Prostate gland (tissue), 2 donors: ENCODE measurements at regions not wholly inside any gene's neighbourhood (a gene's known extent, or its start where the extent isn't known, plus 50 kb on each side); places are given as distances from the start of the nearest gene placed in this dataset.

Source experiments
- DNase-seq: peaks from one replicate; pipeline ENCODE4 v3.0.0-alpha.2; 2019; ENCODE audit warnings: low spot score
- H3K27ac ChIP-seq, 2 donors: fragments of 200-600 bp; sonication (generic); 2 replicates each; pipeline ENCODE4 v1.5.1; 2017 to 2019
- H3K27me3 ChIP-seq: fragments of 200-600 bp; sonication (generic); replicated peaks from 2 replicates; pipeline ENCODE4 v1.5.1; 2019; ENCODE audit not compliant: insufficient read depth
- H3K36me3 ChIP-seq, 2 donors: fragments of 200-600 bp; sonication (generic); 1 replicate in 1 of 2; 2 replicates in 1 of 2; pipeline versions ENCODE4 v1.5.1 to v1.8.1; 2017 to 2019
- H3K4me1 ChIP-seq: fragments of 200-600 bp; sonication (generic); replicated peaks from 2 replicates; pipeline ENCODE4 v1.5.1; 2019
- H3K4me3 ChIP-seq, 2 donors: fragments of 200-600 bp; sonication (generic); 2 replicates each; pipeline ENCODE4 v1.5.1; 2017 to 2019
- H3K9me3 ChIP-seq: fragments of 200-600 bp; sonication (generic); 2 replicates; pipeline ENCODE4 v1.5.1; 2017
- CTCF ChIP-seq, 4 experiments: fragments of 200-600 bp in 2 of 4; fragments of 450-650 bp in 2 of 4; sonication (generic) in 2 of 4; IDR thresholded peaks; 1 replicate in 3 of 4; 2 replicates in 1 of 4; pipeline ENCODE4 v1.5.1; 2016 to 2019; ENCODE audit warnings: antibody characterized with exemption in 4 of 4, mild to moderate bottlenecking in 2 of 4, moderate library complexity in 2 of 4
- POLR2A ChIP-seq: fragments of 450-650 bp; IDR thresholded peaks from one replicate; pipeline ENCODE4 v1.6.1; 2016; ENCODE audit warnings: antibody characterized with exemption, mild to moderate bottlenecking
- POLR2AphosphoS5 ChIP-seq: sonication (generic); formaldehyde crosslinking; IDR thresholded peaks from one replicate; pipeline ENCODE4 v1.6.1; 2017; ENCODE audit warnings: antibody characterized with exemption
- WGBS: methylation state at CpG from one replicate; pipeline ENCODE4 v1.1.5; 2018; 5-methylcytosine and 5-hydroxymethylcytosine counted together
- intact Hi-C: fragments of 100-400 bp; cut with DNase I; formaldehyde crosslinking; loops from one replicate; pipeline ENCODE4 v1.14.2; 2022

DNA sequence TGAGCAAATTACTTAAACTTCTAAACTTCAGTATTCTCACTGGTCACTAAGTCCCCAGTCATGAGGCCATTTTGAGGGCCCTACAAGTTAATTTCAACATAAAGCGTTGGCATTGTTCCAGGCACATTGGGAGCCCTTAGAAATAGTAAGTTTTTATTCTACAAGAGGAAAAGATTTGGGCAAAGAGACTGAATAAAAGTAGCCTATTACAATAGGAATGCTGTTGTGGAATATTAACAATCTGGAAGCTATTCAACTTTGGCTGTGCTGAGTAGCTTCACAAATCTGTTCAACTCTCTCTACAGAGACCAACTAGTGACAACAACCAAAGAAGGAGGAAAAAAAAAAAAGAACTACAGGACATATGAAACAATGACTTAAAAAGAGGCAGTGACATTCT is 1287.5 kb upstream of the NXPH2 start:
- Histone ChIP-seq H3K27me3 (peaks cover 2% of the 10 kb centered on the region), H3K4me1 (no peaks in the 10 kb centered on the region), H3K36me3 (no peaks in the 10 kb centered on the region), H3K27ac (no peak overlapping the region), H3K9me3 (no peaks in the 10 kb centered on the region), H3K4me3 (no peak overlapping the region)
- intact Hi-C loops, result no loop called here
- 84% methylated on average over 1 of the region's 1 CpG for WGBS
- TF ChIP-seq POLR2A (no peak), CTCF (IDR thresholded peaks at IDR 0.05) (no peak), POLR2AphosphoS5 (no peak)
- no peak for DNase-seq

DNA sequence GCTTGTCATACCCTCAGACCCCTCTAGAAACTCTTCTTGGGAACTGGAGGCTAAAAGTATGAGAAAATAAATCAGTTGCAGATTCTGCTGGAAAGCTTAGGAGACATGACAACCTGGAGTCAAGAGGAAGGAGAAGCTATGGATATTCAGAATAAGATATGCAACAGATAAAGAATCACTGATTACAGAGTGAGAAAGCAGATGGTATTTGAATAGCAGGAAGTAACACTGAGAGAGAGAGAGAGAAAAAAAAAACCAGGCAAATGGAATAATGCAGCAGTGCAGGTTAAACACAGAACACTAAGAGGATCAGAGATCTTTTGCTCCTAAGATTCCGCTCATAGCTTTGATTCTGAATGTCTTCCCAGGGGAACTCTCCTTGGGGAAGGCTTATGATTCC is 1284.1 kb upstream of the NXPH2 start:
- H3K4me1 ChIP-seq, result no peaks in the 10 kb centered on the region
- peaks cover 2% of the 10 kb centered on the region for H3K27me3 ChIP-seq
- no peak for TF ChIP-seq CTCF (IDR thresholded peaks at IDR 0.05)
- TF ChIP-seq POLR2AphosphoS5, result no peak
- TF ChIP-seq POLR2A, result no peak
- H3K36me3 ChIP-seq, result no peaks in the 10 kb centered on the region
- H3K4me3 ChIP-seq, result no peak overlapping the region
- no peak for DNase-seq
- H3K27ac ChIP-seq, result no peak overlapping the region
- intact Hi-C loops, result no loop called here
- WGBS, result 91% methylated on average over 1 of the region's 1 CpG
- H3K9me3 ChIP-seq, result no peaks in the 10 kb centered on the region

GRCh38 chr2:140063356-140063755 is 1283.2 kb upstream of the NXPH2 start:
- no peak for DNase-seq
- H3K27ac ChIP-seq, result no peak overlapping the region
- H3K4me3 ChIP-seq, result no peak overlapping the region
- intact Hi-C loops, result no loop called here
- no peaks in the 10 kb centered on the region for H3K4me1 ChIP-seq
- no peaks in the 10 kb centered on the region for H3K9me3 ChIP-seq
- WGBS, result 57% methylated on average over 2 of the region's 2 CpGs
- TF ChIP-seq POLR2A, result no peak
- no peak for TF ChIP-seq POLR2AphosphoS5
- no peak for TF ChIP-seq CTCF (IDR thresholded peaks at IDR 0.05)
- no peaks in the 10 kb centered on the region for H3K36me3 ChIP-seq
- peaks cover 2% of the 10 kb centered on the region for H3K27me3 ChIP-seq

DNA sequence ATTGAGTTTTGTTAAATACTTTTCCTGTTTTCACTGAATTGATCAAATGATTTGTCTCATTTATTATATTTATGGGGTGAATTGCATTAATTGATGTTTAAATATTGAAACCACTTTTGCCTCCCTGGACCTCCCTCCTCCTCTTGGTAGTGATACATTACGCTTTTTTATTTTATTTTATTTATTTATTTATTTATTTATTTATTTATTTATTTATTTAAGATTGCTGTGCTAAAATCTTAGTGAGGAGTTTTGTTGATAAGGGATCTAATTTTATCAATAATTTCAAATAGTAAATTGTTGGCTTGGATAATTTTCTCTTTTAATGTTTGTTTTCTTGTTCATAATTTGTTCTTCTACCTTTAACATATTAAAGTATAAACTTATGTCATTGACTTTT is 1281.0 kb upstream of the NXPH2 start:
- Histone ChIP-seq H3K4me1 (no peaks in the 10 kb centered on the region), H3K27me3 (peaks cover 2% of the 10 kb centered on the region), H3K27ac (no peak overlapping the region), H3K9me3 (no peaks in the 10 kb centered on the region), H3K36me3 (no peaks in the 10 kb centered on the region), H3K4me3 (no peak overlapping the region)
- intact Hi-C loops, result no loop called here
- no peak for TF ChIP-seq POLR2A
- DNase-seq, result no peak
- 92% methylated on average over 1 of the region's 1 CpG for WGBS

GRCh38 chr2:140057928-140058327 is 1277.7 kb upstream of the NXPH2 start:
- no peaks in the 10 kb centered on the region for H3K9me3 ChIP-seq
- no peaks in the 10 kb centered on the region for H3K27me3 ChIP-seq
- H3K36me3 ChIP-seq, result no peaks in the 10 kb centered on the region
- no peak overlapping the region for H3K27ac ChIP-seq
- 69% methylated on average over 1 of the region's 1 CpG for WGBS
- intact Hi-C loops, result no loop called here
- DNase-seq, result no peak
- no peaks in the 10 kb centered on the region for H3K4me1 ChIP-seq
- TF ChIP-seq POLR2A (no peak), CTCF (IDR thresholded peaks at IDR 0.05) (no peak), POLR2AphosphoS5 (no peak)
- no peak overlapping the region for H3K4me3 ChIP-seq

GRCh38 chr2:140041811-140042210 is 1261.6 kb upstream of the NXPH2 start:
- DNase-seq, result no peak
- no peak overlapping the region for H3K4me3 ChIP-seq
- no peaks in the 10 kb centered on the region for H3K27me3 ChIP-seq
- no peaks in the 10 kb centered on the region for H3K9me3 ChIP-seq
- no peaks in the 10 kb centered on the region for H3K4me1 ChIP-seq
- TF ChIP-seq CTCF (IDR thresholded peaks at IDR 0.05) (no peak), POLR2A (no peak), POLR2AphosphoS5 (no peak)
- no peak overlapping the region for H3K27ac ChIP-seq
- no peaks in the 10 kb centered on the region for H3K36me3 ChIP-seq
- intact Hi-C loops, result no loop called here
